KMS-11 (cell line): ENCODE measurements at regions not wholly inside any gene's neighbourhood (a gene's known extent, or its start where the extent isn't known, plus 50 kb on each side); places are given as distances from the start of the nearest gene placed in this dataset.

ENCODE experiments used
- H2AFZ ChIP-seq: fragments of 200-600 bp; sonication (generic); 2 replicates; pipeline ENCODE4 v1.6.1; 2016; ENCODE audit warnings: antibody characterized with exemption, mixed run types, low read depth
- H3K27ac ChIP-seq: fragments of 200-600 bp; sonication (generic); 2 replicates; pipeline ENCODE4 v1.6.1; 2016; ENCODE audit warnings: mild to moderate bottlenecking, mixed run types
- H3K27me3 ChIP-seq: fragments of 200-600 bp; sonication (generic); 2 replicates; pipeline ENCODE4 v1.6.1; 2017; ENCODE audit warnings: mild to moderate bottlenecking, low read depth, mixed run types, moderate library complexity; ENCODE audit not compliant: insufficient read depth
- H3K36me3 ChIP-seq: fragments of 200-600 bp; sonication (generic); 2 replicates; pipeline ENCODE4 v1.6.1; 2017; ENCODE audit warnings: mild to moderate bottlenecking, mixed run types; ENCODE audit not compliant: insufficient read depth
- H3K4me1 ChIP-seq: fragments of 200-600 bp; sonication (generic); 2 replicates; pipeline ENCODE4 v1.6.1; 2016; ENCODE audit warnings: mild to moderate bottlenecking, low read depth, mixed run types; ENCODE audit not compliant: poor library complexity, severe bottlenecking
- H3K4me2 ChIP-seq: fragments of 200-600 bp; sonication (generic); 2 replicates; pipeline ENCODE4 v1.7.0; 2016; ENCODE audit warnings: mild to moderate bottlenecking, mixed run types
- H3K4me3 ChIP-seq: fragments of 200-600 bp; sonication (generic); IDR thresholded peaks from 2 replicates; pipeline ENCODE4 v1.6.1; 2017; ENCODE audit warnings: low read depth, low read length, mixed read lengths; ENCODE audit not compliant: insufficient read depth
- H3K79me2 ChIP-seq: fragments of 200-600 bp; sonication (generic); 2 replicates; pipeline ENCODE4 v1.6.1; 2016; ENCODE audit warnings: low read depth, mixed run types; ENCODE audit not compliant: insufficient read depth
- H3K9ac ChIP-seq: fragments of 200-600 bp; sonication (generic); 2 replicates; pipeline ENCODE4 v1.6.1; 2016; ENCODE audit warnings: mild to moderate bottlenecking, mixed run types
- H4K20me1 ChIP-seq: fragments of 200-600 bp; sonication (generic); 2 replicates; pipeline ENCODE4 v1.6.1; 2016; ENCODE audit warnings: mild to moderate bottlenecking, mixed run types; ENCODE audit not compliant: insufficient read depth
- TF ChIP-seq, protein P1 (sequence below): fragments of 200-600 bp; sonication (generic); conservative IDR thresholded peaks from 2 replicates; pipeline ENCODE4 v1.6.1; 2017; ENCODE audit warnings: low read depth, mild to moderate bottlenecking, antibody characterized with exemption, low read length, moderate library complexity, mixed read lengths

GRCh38 chr4:137692205-137692604 lies 159.9 kb upstream of the PCDH18 start:
- Histone ChIP-seq H2AFZ (no peak overlapping the region), H3K27ac (no peak overlapping the region), H3K9ac (no peak overlapping the region), H3K4me2 (no peak overlapping the region), H3K36me3 (no peaks in the 10 kb centered on the region), H3K79me2 (no peaks in the 10 kb centered on the region), H3K27me3 (no peaks in the 10 kb centered on the region), H3K4me1 (no peaks in the 10 kb centered on the region), H4K20me1 (no peaks in the 10 kb centered on the region), H3K4me3 (no peak overlapping the region)
- TF ChIP-seq, protein P1, sequence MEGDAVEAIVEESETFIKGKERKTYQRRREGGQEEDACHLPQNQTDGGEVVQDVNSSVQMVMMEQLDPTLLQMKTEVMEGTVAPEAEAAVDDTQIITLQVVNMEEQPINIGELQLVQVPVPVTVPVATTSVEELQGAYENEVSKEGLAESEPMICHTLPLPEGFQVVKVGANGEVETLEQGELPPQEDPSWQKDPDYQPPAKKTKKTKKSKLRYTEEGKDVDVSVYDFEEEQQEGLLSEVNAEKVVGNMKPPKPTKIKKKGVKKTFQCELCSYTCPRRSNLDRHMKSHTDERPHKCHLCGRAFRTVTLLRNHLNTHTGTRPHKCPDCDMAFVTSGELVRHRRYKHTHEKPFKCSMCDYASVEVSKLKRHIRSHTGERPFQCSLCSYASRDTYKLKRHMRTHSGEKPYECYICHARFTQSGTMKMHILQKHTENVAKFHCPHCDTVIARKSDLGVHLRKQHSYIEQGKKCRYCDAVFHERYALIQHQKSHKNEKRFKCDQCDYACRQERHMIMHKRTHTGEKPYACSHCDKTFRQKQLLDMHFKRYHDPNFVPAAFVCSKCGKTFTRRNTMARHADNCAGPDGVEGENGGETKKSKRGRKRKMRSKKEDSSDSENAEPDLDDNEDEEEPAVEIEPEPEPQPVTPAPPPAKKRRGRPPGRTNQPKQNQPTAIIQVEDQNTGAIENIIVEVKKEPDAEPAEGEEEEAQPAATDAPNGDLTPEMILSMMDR, result no peak

- H4K20me1 ChIP-seq, result no peaks in the 10 kb centered on the region
- H3K4me1 ChIP-seq, result no peaks in the 10 kb centered on the region
- no peak overlapping the region for H3K4me3 ChIP-seq
- no peaks in the 10 kb centered on the region for H3K79me2 ChIP-seq
- no peak overlapping the region for H3K27ac ChIP-seq
- H3K4me2 ChIP-seq, result no peak overlapping the region
- TF ChIP-seq, protein P1, result no peak
- no peak overlapping the region for H2AFZ ChIP-seq
- no peak overlapping the region for H3K9ac ChIP-seq
- H3K36me3 ChIP-seq, result no peaks in the 10 kb centered on the region
- H3K27me3 ChIP-seq, result no peaks in the 10 kb centered on the region
Measured at GRCh38 chr4:137688651-137689050, 156.4 kb upstream of the PCDH18 start.

DNA sequence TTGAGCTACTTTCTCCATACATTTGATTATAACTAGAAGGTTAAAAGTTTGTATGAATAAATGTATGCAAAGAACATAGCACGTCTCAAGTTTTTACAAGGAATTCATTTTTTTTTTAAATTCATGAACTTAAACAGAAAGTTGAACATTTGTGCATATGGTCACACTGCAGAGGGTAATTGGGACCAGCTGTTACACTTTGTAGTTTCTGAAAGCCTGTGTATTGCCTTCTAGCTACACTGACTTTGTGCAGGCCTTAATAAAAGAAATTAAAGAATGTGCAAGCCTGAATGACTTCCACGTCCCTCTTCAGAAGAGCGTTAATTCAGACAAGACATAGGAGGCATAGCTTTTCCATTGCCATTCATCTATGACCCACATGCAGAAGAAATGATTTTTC lies 153.1 kb upstream of the PCDH18 start:
- H3K27me3 ChIP-seq, result no peaks in the 10 kb centered on the region
- H4K20me1 ChIP-seq, result no peaks in the 10 kb centered on the region
- TF ChIP-seq, protein P1, result no peak
- no peak overlapping the region for H3K4me3 ChIP-seq
- H3K36me3 ChIP-seq, result no peaks in the 10 kb centered on the region
- H2AFZ ChIP-seq, result no peak overlapping the region
- H3K27ac ChIP-seq, result no peak overlapping the region
- H3K4me2 ChIP-seq, result no peak overlapping the region
- no peaks in the 10 kb centered on the region for H3K4me1 ChIP-seq
- no peak overlapping the region for H3K9ac ChIP-seq
- no peaks in the 10 kb centered on the region for H3K79me2 ChIP-seq

- no peaks in the 10 kb centered on the region for H3K36me3 ChIP-seq
- no peaks in the 10 kb centered on the region for H3K4me1 ChIP-seq
- TF ChIP-seq, protein P1, result no peak
- no peak overlapping the region for H3K9ac ChIP-seq
- H4K20me1 ChIP-seq, result no peaks in the 10 kb centered on the region
- H2AFZ ChIP-seq, result no peak overlapping the region
- H3K27me3 ChIP-seq, result no peaks in the 10 kb centered on the region
- H3K4me2 ChIP-seq, result no peak overlapping the region
- H3K79me2 ChIP-seq, result no peaks in the 10 kb centered on the region
- H3K27ac ChIP-seq, result no peak overlapping the region
- H3K4me3 ChIP-seq, result no peak overlapping the region
Measured at GRCh38 chr4:137681081-137681480, 148.8 kb upstream of the PCDH18 start.
